H1 (cell line): ENCODE measurements at regions not wholly inside any gene's neighbourhood (a gene's known extent, or its start where the extent isn't known, plus 50 kb on each side); places are given as distances from the start of the nearest gene placed in this dataset.

ENCODE experiments used
- TF ChIP-seq, protein P1 (sequence below): IDR thresholded peaks from 2 replicates; pipeline ENCODE4 v1.6.1; 2012; ENCODE audit warnings: inconsistent platforms
- TF ChIP-seq, protein P2 (sequence below): fragments of 300-600 bp; sonication (generic); IDR thresholded peaks from 2 replicates; pipeline ENCODE4 v1.7.1; 2012; ENCODE audit warnings: low read length, moderate library complexity, mild to moderate bottlenecking, inconsistent platforms; ENCODE audit not compliant: insufficient replicate concordance

DNA sequence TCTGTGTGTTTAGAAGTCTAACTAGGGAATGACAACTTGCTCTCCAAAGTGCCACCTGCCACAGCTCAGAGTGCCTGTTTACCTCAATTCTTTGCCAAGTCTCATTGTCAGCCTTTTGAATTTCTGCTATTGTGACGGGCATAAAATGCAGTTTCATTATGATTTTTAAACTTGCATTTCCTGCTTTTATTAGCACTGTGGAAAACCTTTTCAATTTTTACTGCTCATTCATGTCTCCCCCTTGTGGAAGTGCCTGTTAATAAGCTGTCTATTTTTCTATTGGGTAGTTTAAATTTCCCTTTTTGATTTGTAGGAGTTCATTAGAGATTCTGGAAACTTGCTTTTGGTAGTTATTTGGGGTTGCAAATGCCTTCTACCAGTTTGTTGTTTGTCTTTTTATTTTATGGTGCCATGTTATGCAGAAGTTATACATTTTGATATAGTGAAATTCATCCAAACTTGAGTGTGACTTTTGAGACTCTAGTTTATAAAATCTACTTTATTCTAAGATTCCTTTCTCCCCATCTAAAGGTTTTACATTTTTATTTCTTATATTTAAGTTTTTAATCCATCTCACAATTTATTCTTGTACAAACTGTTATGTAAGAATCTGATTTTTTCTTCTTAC is 53.9 kb upstream of the FRMD4B start (continued):
- TF ChIP-seq, protein P1, sequence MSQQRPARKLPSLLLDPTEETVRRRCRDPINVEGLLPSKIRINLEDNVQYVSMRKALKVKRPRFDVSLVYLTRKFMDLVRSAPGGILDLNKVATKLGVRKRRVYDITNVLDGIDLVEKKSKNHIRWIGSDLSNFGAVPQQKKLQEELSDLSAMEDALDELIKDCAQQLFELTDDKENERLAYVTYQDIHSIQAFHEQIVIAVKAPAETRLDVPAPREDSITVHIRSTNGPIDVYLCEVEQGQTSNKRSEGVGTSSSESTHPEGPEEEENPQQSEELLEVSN, result no peak
- TF ChIP-seq, protein P2, sequence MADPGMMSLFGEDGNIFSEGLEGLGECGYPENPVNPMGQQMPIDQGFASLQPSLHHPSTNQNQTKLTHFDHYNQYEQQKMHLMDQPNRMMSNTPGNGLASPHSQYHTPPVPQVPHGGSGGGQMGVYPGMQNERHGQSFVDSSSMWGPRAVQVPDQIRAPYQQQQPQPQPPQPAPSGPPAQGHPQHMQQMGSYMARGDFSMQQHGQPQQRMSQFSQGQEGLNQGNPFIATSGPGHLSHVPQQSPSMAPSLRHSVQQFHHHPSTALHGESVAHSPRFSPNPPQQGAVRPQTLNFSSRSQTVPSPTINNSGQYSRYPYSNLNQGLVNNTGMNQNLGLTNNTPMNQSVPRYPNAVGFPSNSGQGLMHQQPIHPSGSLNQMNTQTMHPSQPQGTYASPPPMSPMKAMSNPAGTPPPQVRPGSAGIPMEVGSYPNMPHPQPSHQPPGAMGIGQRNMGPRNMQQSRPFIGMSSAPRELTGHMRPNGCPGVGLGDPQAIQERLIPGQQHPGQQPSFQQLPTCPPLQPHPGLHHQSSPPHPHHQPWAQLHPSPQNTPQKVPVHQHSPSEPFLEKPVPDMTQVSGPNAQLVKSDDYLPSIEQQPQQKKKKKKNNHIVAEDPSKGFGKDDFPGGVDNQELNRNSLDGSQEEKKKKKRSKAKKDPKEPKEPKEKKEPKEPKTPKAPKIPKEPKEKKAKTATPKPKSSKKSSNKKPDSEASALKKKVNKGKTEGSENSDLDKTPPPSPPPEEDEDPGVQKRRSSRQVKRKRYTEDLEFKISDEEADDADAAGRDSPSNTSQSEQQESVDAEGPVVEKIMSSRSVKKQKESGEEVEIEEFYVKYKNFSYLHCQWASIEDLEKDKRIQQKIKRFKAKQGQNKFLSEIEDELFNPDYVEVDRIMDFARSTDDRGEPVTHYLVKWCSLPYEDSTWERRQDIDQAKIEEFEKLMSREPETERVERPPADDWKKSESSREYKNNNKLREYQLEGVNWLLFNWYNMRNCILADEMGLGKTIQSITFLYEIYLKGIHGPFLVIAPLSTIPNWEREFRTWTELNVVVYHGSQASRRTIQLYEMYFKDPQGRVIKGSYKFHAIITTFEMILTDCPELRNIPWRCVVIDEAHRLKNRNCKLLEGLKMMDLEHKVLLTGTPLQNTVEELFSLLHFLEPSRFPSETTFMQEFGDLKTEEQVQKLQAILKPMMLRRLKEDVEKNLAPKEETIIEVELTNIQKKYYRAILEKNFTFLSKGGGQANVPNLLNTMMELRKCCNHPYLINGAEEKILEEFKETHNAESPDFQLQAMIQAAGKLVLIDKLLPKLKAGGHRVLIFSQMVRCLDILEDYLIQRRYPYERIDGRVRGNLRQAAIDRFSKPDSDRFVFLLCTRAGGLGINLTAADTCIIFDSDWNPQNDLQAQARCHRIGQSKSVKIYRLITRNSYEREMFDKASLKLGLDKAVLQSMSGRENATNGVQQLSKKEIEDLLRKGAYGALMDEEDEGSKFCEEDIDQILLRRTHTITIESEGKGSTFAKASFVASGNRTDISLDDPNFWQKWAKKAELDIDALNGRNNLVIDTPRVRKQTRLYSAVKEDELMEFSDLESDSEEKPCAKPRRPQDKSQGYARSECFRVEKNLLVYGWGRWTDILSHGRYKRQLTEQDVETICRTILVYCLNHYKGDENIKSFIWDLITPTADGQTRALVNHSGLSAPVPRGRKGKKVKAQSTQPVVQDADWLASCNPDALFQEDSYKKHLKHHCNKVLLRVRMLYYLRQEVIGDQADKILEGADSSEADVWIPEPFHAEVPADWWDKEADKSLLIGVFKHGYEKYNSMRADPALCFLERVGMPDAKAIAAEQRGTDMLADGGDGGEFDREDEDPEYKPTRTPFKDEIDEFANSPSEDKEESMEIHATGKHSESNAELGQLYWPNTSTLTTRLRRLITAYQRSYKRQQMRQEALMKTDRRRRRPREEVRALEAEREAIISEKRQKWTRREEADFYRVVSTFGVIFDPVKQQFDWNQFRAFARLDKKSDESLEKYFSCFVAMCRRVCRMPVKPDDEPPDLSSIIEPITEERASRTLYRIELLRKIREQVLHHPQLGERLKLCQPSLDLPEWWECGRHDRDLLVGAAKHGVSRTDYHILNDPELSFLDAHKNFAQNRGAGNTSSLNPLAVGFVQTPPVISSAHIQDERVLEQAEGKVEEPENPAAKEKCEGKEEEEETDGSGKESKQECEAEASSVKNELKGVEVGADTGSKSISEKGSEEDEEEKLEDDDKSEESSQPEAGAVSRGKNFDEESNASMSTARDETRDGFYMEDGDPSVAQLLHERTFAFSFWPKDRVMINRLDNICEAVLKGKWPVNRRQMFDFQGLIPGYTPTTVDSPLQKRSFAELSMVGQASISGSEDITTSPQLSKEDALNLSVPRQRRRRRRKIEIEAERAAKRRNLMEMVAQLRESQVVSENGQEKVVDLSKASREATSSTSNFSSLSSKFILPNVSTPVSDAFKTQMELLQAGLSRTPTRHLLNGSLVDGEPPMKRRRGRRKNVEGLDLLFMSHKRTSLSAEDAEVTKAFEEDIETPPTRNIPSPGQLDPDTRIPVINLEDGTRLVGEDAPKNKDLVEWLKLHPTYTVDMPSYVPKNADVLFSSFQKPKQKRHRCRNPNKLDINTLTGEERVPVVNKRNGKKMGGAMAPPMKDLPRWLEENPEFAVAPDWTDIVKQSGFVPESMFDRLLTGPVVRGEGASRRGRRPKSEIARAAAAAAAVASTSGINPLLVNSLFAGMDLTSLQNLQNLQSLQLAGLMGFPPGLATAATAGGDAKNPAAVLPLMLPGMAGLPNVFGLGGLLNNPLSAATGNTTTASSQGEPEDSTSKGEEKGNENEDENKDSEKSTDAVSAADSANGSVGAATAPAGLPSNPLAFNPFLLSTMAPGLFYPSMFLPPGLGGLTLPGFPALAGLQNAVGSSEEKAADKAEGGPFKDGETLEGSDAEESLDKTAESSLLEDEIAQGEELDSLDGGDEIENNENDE, result no peak
